HFF-Myc (cell line): ENCODE measurements at regions not wholly inside any gene's neighbourhood (a gene's known extent, or its start where the extent isn't known, plus 50 kb on each side); places are given as distances from the start of the nearest gene placed in this dataset.

Source experiments
- DNase-seq: peaks from one replicate; pipeline ENCODE4 v3.0.0-alpha.2; 2011; ENCODE audit warnings: low read depth; ENCODE audit errors: extremely low read depth
- H3K4me3 ChIP-seq: replicated peaks from 2 replicates; pipeline ENCODE4 v1.5.1; 2011; ENCODE audit warnings: low read depth, mild to moderate bottlenecking, control low read depth, low read length
- CTCF ChIP-seq: IDR thresholded peaks from 2 replicates; pipeline ENCODE4 v1.5.1; 2012; ENCODE audit warnings: mild to moderate bottlenecking, low read depth, low read length, control low read depth; ENCODE audit errors: missing control alignments

- DNase-seq, result no peak
- H3K4me3 ChIP-seq, result no peak overlapping the region
- no peak for TF ChIP-seq CTCF
These were observed 90.5 kb upstream of the FAM3C start for GRCh38 chr7:121486590-121486989.

- no peak for TF ChIP-seq CTCF
- no peak for DNase-seq
- no peak overlapping the region for H3K4me3 ChIP-seq
These were observed 89.5 kb upstream of the FAM3C start for GRCh38 chr7:121485467-121486243.

DNA sequence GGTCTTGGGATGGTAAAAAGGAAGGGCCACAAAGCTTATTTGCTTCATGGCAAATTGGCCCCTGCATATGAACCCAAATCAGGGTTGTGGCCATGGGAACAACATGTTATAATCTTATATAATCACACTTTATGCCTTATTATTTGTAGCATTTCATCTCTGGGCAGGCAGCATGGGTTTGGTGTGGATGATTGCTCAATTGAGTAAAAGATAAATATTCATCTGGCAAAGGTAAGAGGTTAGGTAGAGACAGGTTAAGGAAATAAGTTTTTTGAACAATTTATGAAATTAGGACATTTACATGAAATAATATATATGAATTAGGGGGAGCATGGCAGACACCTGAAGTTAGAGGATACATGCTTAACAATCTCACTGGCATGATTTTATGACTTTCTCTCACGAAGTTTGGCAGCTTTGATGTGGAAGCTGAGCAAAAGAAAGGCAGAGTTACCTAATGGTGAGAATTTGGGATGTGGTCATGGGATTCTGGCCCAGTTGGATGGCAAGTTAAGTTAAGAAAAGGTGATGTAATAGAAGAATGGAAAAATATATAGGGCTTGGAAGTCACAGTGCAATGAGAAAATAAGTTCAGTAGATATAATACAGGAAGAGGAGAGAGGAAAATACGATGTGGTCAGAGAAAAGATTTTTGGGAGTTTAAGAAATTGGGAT is 88.1 kb upstream of the FAM3C start:
- H3K4me3 ChIP-seq, result no peak overlapping the region
- DNase-seq, result no peak
- no peak for TF ChIP-seq CTCF

DNA sequence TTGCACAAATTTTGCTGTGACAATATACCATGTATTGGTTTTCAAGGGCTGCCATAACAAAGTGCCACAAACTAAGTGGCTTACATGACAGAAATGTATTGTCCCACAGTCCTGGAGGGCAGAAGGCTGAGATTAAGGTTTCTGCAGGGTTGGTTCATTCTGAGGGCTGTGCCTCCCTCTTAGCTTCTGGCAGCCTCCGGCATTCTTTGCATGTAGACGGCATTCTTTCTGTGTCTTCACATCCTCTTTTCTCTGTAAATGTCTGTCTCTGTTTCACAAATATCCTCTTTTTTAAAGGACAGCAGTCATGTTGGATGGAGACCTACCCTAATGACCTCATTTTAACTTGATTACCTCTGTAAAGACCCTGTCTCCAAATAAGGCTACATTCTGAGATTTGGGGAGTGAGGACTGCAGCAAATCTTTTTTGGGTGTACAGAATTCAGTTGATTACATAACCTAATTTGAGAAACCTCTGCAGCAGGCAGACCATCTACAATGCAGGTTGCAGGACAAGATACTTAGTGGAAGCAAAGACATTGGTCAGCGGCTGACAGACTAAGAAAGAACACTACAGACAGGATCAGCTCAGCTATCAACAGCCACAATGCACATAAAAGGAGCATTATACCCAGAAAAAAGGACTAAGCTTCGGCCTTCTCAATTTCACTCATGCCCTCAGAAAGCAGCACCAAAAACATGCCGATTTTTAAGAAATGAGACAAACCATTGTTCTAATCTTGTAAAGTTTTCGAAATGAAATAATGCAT is 84.6 kb upstream of the FAM3C start:
- no peak overlapping the region for H3K4me3 ChIP-seq
- no peak for DNase-seq
- TF ChIP-seq CTCF, result no peak

DNA sequence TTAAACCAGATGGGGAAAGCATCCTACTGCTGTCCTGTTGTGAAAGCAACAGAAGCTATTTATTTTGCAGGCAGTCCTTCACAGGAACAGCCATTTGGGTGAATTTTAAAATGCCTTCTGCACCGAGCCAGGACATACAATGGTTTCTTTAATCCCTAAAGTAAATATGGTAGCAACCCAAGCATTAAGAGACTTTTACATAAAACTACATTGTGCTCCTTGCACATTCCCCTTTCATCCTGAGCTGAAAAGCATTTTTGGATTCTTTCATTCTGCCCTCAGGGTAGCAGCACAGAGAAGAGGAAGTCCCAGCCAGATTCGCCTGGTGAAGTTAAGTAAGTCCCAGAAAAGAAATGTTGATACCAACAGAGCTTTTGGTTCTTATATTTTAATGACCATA is 84.0 kb upstream of the FAM3C start:
- no peak overlapping the region for H3K4me3 ChIP-seq
- no peak for DNase-seq
- no peak for TF ChIP-seq CTCF

DNA sequence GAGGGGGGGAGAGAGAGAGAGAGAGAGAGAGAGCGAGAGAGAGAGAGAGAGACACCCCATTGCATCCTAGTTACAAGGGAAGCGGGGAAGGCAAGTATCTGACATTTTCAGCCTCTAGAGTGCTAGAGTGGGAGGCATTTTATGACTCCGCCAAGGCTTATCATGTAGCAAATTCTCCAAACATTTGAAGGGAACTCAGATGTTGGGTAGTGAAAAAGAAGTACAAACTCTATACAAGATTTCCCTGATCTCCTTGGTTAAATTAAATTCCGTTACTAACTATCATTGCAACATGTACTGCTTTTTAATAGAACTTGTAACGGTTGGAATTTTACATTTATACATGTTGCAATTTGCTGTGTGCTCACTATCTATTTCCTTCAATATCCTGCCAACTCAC is 83.4 kb upstream of the FAM3C start:
- TF ChIP-seq CTCF, result no peak
- DNase-seq, result no peak
- no peak overlapping the region for H3K4me3 ChIP-seq
